ENCODE measurements at regions not wholly inside any gene's neighbourhood (a gene's known extent, or its start where the extent isn't known, plus 50 kb on each side); places are given as distances from the start of the nearest gene placed in this dataset.

DNA sequence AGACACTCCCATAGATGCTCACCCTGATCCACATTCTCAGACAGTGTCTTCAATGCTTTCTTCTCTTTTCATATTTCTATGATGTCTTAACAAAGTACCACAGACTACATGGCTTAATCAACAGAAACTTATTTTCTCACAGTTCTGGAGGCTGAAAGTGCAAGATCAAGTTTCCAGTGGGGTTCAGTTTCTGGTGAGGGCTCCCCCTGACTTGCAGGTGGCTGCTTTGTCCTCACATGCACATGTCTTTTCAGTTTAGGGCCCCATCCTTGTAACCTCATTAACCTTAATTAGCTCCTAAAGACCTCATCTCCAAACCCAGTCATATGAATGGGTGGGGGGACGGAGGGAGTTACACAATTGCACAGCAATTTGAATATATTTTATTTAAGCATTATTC lies 335.8 kb downstream of the AASDHPPT start:
- Histone ChIP-seq H3K36me3 (no peaks in the 10 kb centered on the region), H3K4me3 (no peak overlapping the region), H3K9me3 (no peaks in the 10 kb centered on the region), H3K4me1 (no peaks in the 10 kb centered on the region), H3K27ac (no peak overlapping the region), H3K27me3 (no peaks in the 10 kb centered on the region)
- no peak for TF ChIP-seq POLR2A (IDR thresholded peaks at IDR 0.05)
- TF ChIP-seq, protein P1, sequence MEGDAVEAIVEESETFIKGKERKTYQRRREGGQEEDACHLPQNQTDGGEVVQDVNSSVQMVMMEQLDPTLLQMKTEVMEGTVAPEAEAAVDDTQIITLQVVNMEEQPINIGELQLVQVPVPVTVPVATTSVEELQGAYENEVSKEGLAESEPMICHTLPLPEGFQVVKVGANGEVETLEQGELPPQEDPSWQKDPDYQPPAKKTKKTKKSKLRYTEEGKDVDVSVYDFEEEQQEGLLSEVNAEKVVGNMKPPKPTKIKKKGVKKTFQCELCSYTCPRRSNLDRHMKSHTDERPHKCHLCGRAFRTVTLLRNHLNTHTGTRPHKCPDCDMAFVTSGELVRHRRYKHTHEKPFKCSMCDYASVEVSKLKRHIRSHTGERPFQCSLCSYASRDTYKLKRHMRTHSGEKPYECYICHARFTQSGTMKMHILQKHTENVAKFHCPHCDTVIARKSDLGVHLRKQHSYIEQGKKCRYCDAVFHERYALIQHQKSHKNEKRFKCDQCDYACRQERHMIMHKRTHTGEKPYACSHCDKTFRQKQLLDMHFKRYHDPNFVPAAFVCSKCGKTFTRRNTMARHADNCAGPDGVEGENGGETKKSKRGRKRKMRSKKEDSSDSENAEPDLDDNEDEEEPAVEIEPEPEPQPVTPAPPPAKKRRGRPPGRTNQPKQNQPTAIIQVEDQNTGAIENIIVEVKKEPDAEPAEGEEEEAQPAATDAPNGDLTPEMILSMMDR (IDR thresholded peaks at IDR 0.05) = no peak
- TF ChIP-seq POLR2AphosphoS5 (IDR thresholded peaks at IDR 0.05; ENCODE audit: insufficient read depth in 1 of 2, low read depth in 1 of 2) = no peak
- intact Hi-C loops (cut with DNase I) = no loop called here
- DNase-seq (ENCODE audit: extremely low spot score in 2 of 2) = no peak

DNA sequence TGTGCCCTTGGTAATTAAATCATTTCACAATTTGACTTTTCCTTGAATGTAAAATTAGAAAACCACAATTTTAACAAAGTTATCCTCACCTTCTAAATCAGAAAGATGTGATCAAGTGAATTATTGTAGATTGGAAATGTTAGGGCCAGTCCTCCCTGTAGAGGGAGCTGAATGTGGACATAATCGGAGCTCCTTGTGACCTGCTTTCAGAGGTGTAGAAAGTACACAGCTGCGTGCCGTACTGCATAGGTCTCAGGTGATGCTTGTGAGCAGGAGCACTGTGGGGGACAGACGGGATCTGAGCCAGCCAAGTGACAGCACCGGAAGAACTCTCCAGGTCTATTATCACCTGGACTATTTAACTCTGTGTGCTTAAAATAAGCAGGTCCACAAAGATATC lies 338.0 kb downstream of the AASDHPPT start:
- no peak for DNase-seq (ENCODE audit: extremely low spot score in 2 of 2)
- H3K36me3 ChIP-seq = no peaks in the 10 kb centered on the region
- TF ChIP-seq POLR2AphosphoS5 (IDR thresholded peaks at IDR 0.05; ENCODE audit: insufficient read depth in 1 of 2, low read depth in 1 of 2) (no peak), POLR2A (IDR thresholded peaks at IDR 0.05) (no peak)
- TF ChIP-seq, protein P1 (IDR thresholded peaks at IDR 0.05) = no peak
- H3K4me3 ChIP-seq = no peak overlapping the region
- H3K27me3 ChIP-seq = no peaks in the 10 kb centered on the region
- intact Hi-C loops (cut with DNase I) = no loop called here
- H3K27ac ChIP-seq = no peak overlapping the region
- H3K9me3 ChIP-seq = no peaks in the 10 kb centered on the region
- H3K4me1 ChIP-seq = no peaks in the 10 kb centered on the region

DNA sequence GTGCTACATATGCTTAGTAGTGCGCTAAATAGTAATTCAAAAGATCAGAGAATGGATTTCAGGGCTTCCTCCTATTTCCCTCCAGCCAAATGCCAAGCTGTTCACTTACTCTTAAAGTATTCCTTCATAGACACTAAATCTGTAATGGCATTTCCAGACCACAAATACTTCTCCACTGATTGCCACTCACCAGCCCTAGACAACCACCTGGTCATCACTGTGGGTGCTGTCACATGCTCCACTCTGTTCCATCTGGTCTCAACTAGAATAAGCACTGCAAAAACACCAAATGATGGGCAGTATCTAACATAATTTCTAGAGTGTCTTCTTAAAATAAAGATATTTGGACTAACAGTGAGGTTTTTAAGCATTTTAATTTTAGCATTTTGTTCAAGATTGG lies 341.3 kb downstream of the AASDHPPT start:
- Histone ChIP-seq H3K9me3 (no peaks in the 10 kb centered on the region), H3K4me3 (no peak overlapping the region), H3K27me3 (no peaks in the 10 kb centered on the region), H3K4me1 (no peaks in the 10 kb centered on the region), H3K36me3 (no peaks in the 10 kb centered on the region), H3K27ac (no peak overlapping the region)
- intact Hi-C loops (cut with DNase I) = no loop called here
- no peak for DNase-seq (ENCODE audit: extremely low spot score in 2 of 2)
- TF ChIP-seq, protein P1 (IDR thresholded peaks at IDR 0.05) = no peak
- TF ChIP-seq POLR2A (IDR thresholded peaks at IDR 0.05) (no peak), POLR2AphosphoS5 (IDR thresholded peaks at IDR 0.05; ENCODE audit: insufficient read depth in 1 of 2, low read depth in 1 of 2) (no peak)

DNA sequence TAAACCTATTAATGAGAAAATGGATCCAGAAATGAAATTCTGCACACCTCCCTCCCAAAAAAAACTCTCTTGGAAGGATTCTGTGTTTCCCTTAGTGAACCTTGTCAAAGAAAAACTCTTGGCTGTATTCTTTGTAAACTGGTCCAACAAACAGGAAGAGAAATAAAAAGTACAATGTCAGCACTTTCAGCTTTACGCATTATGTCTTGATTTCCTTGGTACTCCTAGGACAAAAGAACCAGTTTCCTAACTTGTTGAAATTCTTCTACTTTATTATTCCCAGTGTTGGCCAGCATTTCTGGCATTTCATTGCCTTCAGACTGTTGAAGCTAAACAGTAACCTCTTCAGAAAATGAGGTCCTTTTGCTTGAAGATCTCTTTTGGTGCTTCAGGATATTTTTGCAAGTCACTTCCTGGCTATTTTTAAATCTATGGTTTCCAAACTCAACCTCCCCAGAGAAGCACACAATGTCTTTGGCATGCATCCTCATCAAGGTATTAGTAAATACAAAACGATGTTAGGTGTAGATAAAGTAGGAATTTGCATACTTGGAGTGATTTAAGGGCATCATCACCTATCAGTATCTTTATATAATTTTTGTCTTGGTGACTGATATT lies 342.7 kb downstream of the AASDHPPT start:
- H3K27ac ChIP-seq = no peak overlapping the region
- no peaks in the 10 kb centered on the region for H3K27me3 ChIP-seq
- TF ChIP-seq, protein P1 (IDR thresholded peaks at IDR 0.05) = no peak
- TF ChIP-seq POLR2AphosphoS5 (IDR thresholded peaks at IDR 0.05; ENCODE audit: insufficient read depth in 1 of 2, low read depth in 1 of 2) (no peak), POLR2A (IDR thresholded peaks at IDR 0.05) (no peak)
- no peak overlapping the region for H3K4me3 ChIP-seq
- H3K4me1 ChIP-seq = no peaks in the 10 kb centered on the region
- H3K36me3 ChIP-seq = no peaks in the 10 kb centered on the region
- H3K9me3 ChIP-seq = no peaks in the 10 kb centered on the region
- DNase-seq (ENCODE audit: extremely low spot score in 2 of 2) = no peak
- intact Hi-C loops (cut with DNase I) = no loop called here

DNA sequence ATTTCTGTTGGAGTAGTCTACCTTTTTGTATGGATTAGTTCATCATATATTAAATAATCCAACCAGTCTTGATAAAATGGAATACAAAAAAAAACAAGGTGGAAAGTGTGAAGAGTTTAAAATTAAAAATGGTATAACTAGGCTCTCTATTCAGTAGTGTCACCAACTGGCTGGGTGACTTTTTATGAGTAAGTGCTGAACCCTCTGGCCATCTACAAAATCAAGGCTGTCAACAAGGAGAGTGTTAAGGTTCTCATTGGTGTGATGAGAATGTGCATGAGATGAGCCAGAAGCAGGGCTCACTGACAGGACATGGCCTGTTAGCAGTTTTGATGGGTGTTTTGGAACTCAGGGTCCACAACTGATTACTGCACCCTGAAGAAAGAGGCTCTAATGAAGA lies 343.2 kb downstream of the AASDHPPT start:
- intact Hi-C loops (cut with DNase I) = no loop called here

More for the DNA sequence above, 343.2 kb downstream of the AASDHPPT start:
- Histone ChIP-seq H3K27me3 (no peaks in the 10 kb centered on the region), H3K27ac (no peak overlapping the region), H3K9me3 (no peaks in the 10 kb centered on the region), H3K4me1 (no peaks in the 10 kb centered on the region), H3K36me3 (no peaks in the 10 kb centered on the region), H3K4me3 (no peak overlapping the region)
- DNase-seq (ENCODE audit: extremely low spot score in 2 of 2) = no peak
- no peak for TF ChIP-seq POLR2AphosphoS5 (IDR thresholded peaks at IDR 0.05; ENCODE audit: insufficient read depth in 1 of 2, low read depth in 1 of 2)
- no peak for TF ChIP-seq POLR2A (IDR thresholded peaks at IDR 0.05)
- TF ChIP-seq, protein P1 (IDR thresholded peaks at IDR 0.05) = no peak

Measured in vagina (tissue), 2 donors.